PC-3 (cell line): ENCODE measurements at regions not wholly inside any gene's neighbourhood (a gene's known extent, or its start where the extent isn't known, plus 50 kb on each side); places are given as distances from the start of the nearest gene placed in this dataset.
"Not testable (repeated sequence)": the region's sequence is repeated elsewhere in the genome, so short reads cannot be mapped to it uniquely, and the experiment has no call there.

ENCODE experiments used
- ATAC-seq: fragments of 200-7000 bp; cut with Tn5 transposase; 2 replicates; pipeline ENCODE4 v1.9.1; 2020; ENCODE audit warnings: mild to moderate bottlenecking, moderate library complexity
- BruUV-seq: library from RNA; stranded (reverse); fragments of 400-500 nt; replicated peaks from 2 replicates; lab custom pipeline; 2021; lab: Mats Ljungman, UMichigan
- CTCF ChIA-PET: fragments of 300-600 bp; sonication (Branson Sonifier 250); formaldehyde crosslinking; loops from one replicate; lab custom pipeline; 2022; ENCODE audit warnings: antibody characterized with exemption; lab: Charles Lee
- POLR2A ChIA-PET: fragments of 300-600 bp; sonication (Branson Sonifier 250); formaldehyde crosslinking; loops from one replicate; lab custom pipeline; 2022; ENCODE audit warnings: antibody characterized with exemption; ENCODE audit not compliant: unreplicated experiment; lab: Charles Lee
- DNase-seq: peaks from one replicate; pipeline ENCODE4 v3.0.0-alpha.2; 2015
- H2AFZ ChIP-seq: fragments of 300-600 bp; sonication (generic); 2 replicates; pipeline ENCODE4 v1.6.0; 2016; ENCODE audit warnings: antibody characterized with exemption, low read length
- H3F3A ChIP-seq: fragments of 300-600 bp; sonication (generic); one replicate; pipeline ENCODE4 v1.6.0; 2017; ENCODE audit warnings: antibody characterized with exemption, low read length, control low read depth, mild to moderate bottlenecking; ENCODE audit not compliant: unreplicated experiment
- H3K27ac ChIP-seq: fragments of 300-600 bp; sonication (generic); 2 replicates; pipeline ENCODE4 v1.5.1; 2016; ENCODE audit warnings: mild to moderate bottlenecking, low read length
- H3K27me3 ChIP-seq: fragments of 300-600 bp; sonication (generic); 2 replicates; pipeline ENCODE4 v1.6.1; 2016; ENCODE audit warnings: low read length, mixed read lengths
- H3K36me3 ChIP-seq: fragments of 300-600 bp; sonication (generic); 2 replicates; pipeline ENCODE4 v1.6.1; 2016; ENCODE audit warnings: low read depth, mixed run types, low read length, mixed read lengths
- H3K4me1 ChIP-seq: fragments of 300-600 bp; sonication (generic); 2 replicates; pipeline ENCODE4 v1.5.1; 2016; ENCODE audit warnings: low read length; ENCODE audit not compliant: insufficient read depth
- H3K4me2 ChIP-seq: fragments of 300-600 bp; sonication (generic); 2 replicates; pipeline ENCODE4 v1.6.0; 2016; ENCODE audit warnings: low read length
- H3K4me3 ChIP-seq: fragments of 300-600 bp; sonication (generic); 2 replicates; pipeline ENCODE4 v1.5.1; 2016; ENCODE audit warnings: mild to moderate bottlenecking, low read length, mixed read lengths
- H3K79me2 ChIP-seq: fragments of 300-600 bp; sonication (generic); 2 replicates; pipeline ENCODE4 v1.6.1; 2017; ENCODE audit warnings: low read length, mixed read lengths
- H3K9ac ChIP-seq: fragments of 300-600 bp; sonication (generic); 2 replicates; pipeline ENCODE4 v1.6.0; 2016; ENCODE audit warnings: mild to moderate bottlenecking, low read length
- H3K9me2 ChIP-seq: fragments of 300-600 bp; sonication (generic); replicated peaks from 2 replicates; pipeline ENCODE4 v1.6.1; 2016; ENCODE audit warnings: mixed run types, low read length, mixed read lengths
- H3K9me3 ChIP-seq: fragments of 300-600 bp; sonication (generic); 2 replicates; pipeline ENCODE4 v1.6.1; 2016; ENCODE audit warnings: low read length, mixed read lengths
- H4K20me1 ChIP-seq: fragments of 300-600 bp; sonication (generic); 2 replicates; pipeline ENCODE4 v1.6.1; 2016; ENCODE audit warnings: low read length, mixed read lengths
- CTCF ChIP-seq: fragments of 300-600 bp; sonication (generic); conservative IDR thresholded peaks from 2 replicates; pipeline ENCODE4 v1.5.1; 2017; ENCODE audit warnings: antibody characterized with exemption, low read depth, mild to moderate bottlenecking, low read length
- EZH2 ChIP-seq: fragments of 300-600 bp; sonication (generic); IDR thresholded peaks from one replicate; pipeline ENCODE4 v1.6.1; 2017; ENCODE audit warnings: antibody characterized with exemption, mild to moderate bottlenecking, low read length; ENCODE audit not compliant: unreplicated experiment
- EZH2phosphoT487 ChIP-seq: fragments of 300-600 bp; sonication (generic); IDR thresholded peaks from 2 replicates; pipeline ENCODE4 v1.6.1; 2018; ENCODE audit warnings: mild to moderate bottlenecking, antibody characterized with exemption, low read length, borderline replicate concordance
- intact Hi-C: fragments of 100-400 bp; cut with micrococcal nuclease; formaldehyde crosslinking; loops from 2 replicates; pipeline ENCODE4 v1.9.0; 2023

- intact Hi-C loops = no loop called here
- no peak for ATAC-seq
- Histone ChIP-seq H2AFZ (no peak overlapping the region), H3K9me2 (no peaks in the 10 kb centered on the region), H3K27ac (no peak overlapping the region), H3K9me3 (no peaks in the 10 kb centered on the region), H3K79me2 (no peaks in the 10 kb centered on the region), H3K4me3 (no peak overlapping the region), H3K4me1 (peaks cover 24% of the 10 kb centered on the region), H3K9ac (no peak overlapping the region), H3K4me2 (no peak overlapping the region), H3K27me3 (no peaks in the 10 kb centered on the region), H3F3A (peaks cover 4% of the 10 kb centered on the region), H3K36me3 (no peaks in the 10 kb centered on the region), H4K20me1 (no peaks in the 10 kb centered on the region)
- TF ChIP-seq EZH2phosphoT487 (no peak), CTCF (no peak), EZH2 (no peak)
- BruUV-seq = no TSS peak
- no peak for DNase-seq
- ChIA-PET POLR2A (no interaction called here), CTCF (no interaction called here)
Observed at GRCh38 chr5:159586921-159587320, 256.6 kb upstream of the IL12B start.

- Histone ChIP-seq H3K4me3 (no peak overlapping the region), H3K9me2 (no peaks in the 10 kb centered on the region), H3K27me3 (no peaks in the 10 kb centered on the region), H3K79me2 (no peaks in the 10 kb centered on the region), H2AFZ (no peak overlapping the region), H3K9ac (no peak overlapping the region), H3K27ac (no peak overlapping the region), H3K4me2 (no peak overlapping the region), H4K20me1 (no peaks in the 10 kb centered on the region), H3K36me3 (no peaks in the 10 kb centered on the region), H3F3A (peaks cover 2% of the 10 kb centered on the region), H3K9me3 (no peaks in the 10 kb centered on the region), H3K4me1 (peaks cover 6% of the 10 kb centered on the region; the same call in 1 of the 2 replicates)
- ATAC-seq = no peak
- intact Hi-C loops = no loop called here
- TF ChIP-seq CTCF (no peak), EZH2 (no peak), EZH2phosphoT487 (no peak)
- ChIA-PET CTCF (no interaction called here), POLR2A (no interaction called here)
- DNase-seq = no peak
- BruUV-seq = no TSS peak
Observed at GRCh38 chr5:159588941-159589340, 258.7 kb upstream of the IL12B start.

- POLR2A ChIA-PET = no interaction called here
- Histone ChIP-seq H3K4me3 (no peak overlapping the region), H3K27ac (no peak overlapping the region), H3K9me2 (no peaks in the 10 kb centered on the region), H3F3A (no peaks in the 10 kb centered on the region), H3K9me3 (no peaks in the 10 kb centered on the region), H3K4me2 (no peak overlapping the region), H3K27me3 (no peaks in the 10 kb centered on the region), H3K4me1 (no peaks in the 10 kb centered on the region), H3K36me3 (no peaks in the 10 kb centered on the region), H3K79me2 (no peaks in the 10 kb centered on the region), H2AFZ (no peak overlapping the region), H3K9ac (no peak overlapping the region), H4K20me1 (no peaks in the 10 kb centered on the region)
- BruUV-seq = no TSS peak
- ATAC-seq (no peak), DNase-seq (no peak)
- CTCF ChIA-PET = no interaction called here
- TF ChIP-seq CTCF (no peak), EZH2phosphoT487 (no peak), EZH2 (no peak)
- intact Hi-C loops = no loop called here
Observed at GRCh38 chr5:159593518-159594073, 263.3 kb upstream of the IL12B start.

- H4K20me1 ChIP-seq, POLR2A ChIA-PET, BruUV-seq, H3K4me2 ChIP-seq, DNase-seq, H3K4me3 ChIP-seq, H3K9ac ChIP-seq, H3K9me3 ChIP-seq, H3K36me3 ChIP-seq, CTCF ChIA-PET, ATAC-seq, H3K79me2 ChIP-seq, H3F3A ChIP-seq, H3K27ac ChIP-seq, intact Hi-C loops, H3K27me3 ChIP-seq, H2AFZ ChIP-seq, H3K4me1 ChIP-seq, H3K9me2 ChIP-seq: not testable (repeated sequence)
Observed at GRCh38 chr5:159595561-159595960, 265.3 kb upstream of the IL12B start.
